ENCODE measurements at regions not wholly inside any gene's neighbourhood (a gene's known extent, or its start where the extent isn't known, plus 50 kb on each side); places are given as distances from the start of the nearest gene placed in this dataset.

DNA sequence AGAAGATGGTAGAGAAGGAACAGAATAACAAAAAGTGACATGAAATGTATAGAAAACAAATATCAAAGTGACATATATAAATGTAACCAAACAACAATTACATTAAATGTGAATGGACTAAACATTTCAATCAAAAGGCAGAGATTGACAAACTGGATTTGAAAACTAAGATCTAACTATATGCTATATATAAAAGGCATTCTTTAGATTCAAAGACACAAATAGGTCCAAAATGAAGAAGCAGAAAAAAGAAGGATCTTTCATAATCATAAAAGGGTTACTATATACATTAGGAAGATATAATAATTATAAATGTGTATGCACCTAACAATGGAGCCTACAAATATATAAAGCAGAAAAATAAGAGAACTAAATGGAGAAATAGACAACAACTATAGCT is 183.7 kb downstream of the METTL4 start:
- Mint-ChIP-seq H3K9me3 (peaks cover 0 to 5% of the 10 kb centered on the region in 2 donors), H3K36me3 (no peaks in the 10 kb centered on the region), H3K27ac (no peak overlapping the region)
- no peak for DNase-seq (ENCODE audit: low spot score in 2 of 2)
- no peak for ATAC-seq

GRCh38 chr18:2390158-2390557 is 181.1 kb downstream of the METTL4 start:
- DNase-seq (ENCODE audit: low spot score in 2 of 2) (no peak), ATAC-seq (no peak)
- Mint-ChIP-seq H3K36me3 (no peaks in the 10 kb centered on the region), H3K9me3 (peaks cover 0 to 5% of the 10 kb centered on the region in 2 donors), H3K27ac (no peak overlapping the region)

GRCh38 chr18:2391470-2391869 is 179.8 kb downstream of the METTL4 start:
- Mint-ChIP-seq H3K36me3 (no peaks in the 10 kb centered on the region), H3K27ac (no peak overlapping the region), H3K9me3 (peaks cover 0 to 5% of the 10 kb centered on the region in 2 donors)
- ATAC-seq = no peak
- DNase-seq (ENCODE audit: low spot score in 2 of 2) = no peak

DNA sequence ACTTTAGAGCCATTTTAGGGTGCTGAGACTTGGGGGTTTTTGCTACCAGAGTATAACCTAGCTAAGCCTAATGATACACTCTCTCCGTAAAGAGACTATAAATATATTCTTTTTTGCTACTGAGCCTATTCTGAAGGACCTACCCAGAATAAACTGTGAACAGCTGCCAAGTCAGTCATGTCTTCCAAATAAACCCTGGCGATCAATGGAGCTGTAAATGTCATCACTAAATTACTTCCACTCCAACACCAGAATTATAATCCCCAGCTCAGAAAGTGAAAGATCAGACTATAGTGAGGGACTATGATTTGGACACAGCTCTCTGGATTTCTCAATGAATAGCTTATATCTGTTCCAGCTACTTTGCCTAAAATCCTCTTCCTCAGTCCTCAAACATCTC is 178.9 kb downstream of the METTL4 start:
- Mint-ChIP-seq H3K36me3 (no peaks in the 10 kb centered on the region), H3K27ac (no peak overlapping the region), H3K9me3 (peaks cover 0 to 4% of the 10 kb centered on the region in 2 donors)
- ATAC-seq (no peak), DNase-seq (ENCODE audit: low spot score in 2 of 2) (no peak)

DNA sequence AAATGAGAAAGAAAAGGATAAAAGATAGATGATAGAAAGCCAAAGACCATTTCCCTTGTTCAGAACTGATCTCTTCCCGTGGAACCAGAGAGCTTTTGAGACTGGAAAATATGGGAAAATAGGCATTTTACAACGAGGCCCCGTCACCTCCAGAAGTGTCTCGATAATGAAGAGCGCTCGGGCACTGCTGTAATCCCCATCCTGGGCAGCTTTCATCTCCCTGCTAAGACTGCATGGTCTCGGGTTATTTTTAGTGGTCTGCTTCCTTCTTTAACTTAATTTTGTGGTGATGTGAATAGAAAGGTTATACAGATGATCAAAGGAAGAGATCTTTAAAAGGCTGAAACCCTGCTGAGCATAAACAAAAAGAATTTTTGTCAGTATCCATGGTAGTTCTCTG is 176.6 kb downstream of the METTL4 start:
- ATAC-seq = no peak
- H3K36me3 Mint-ChIP-seq = no peaks in the 10 kb centered on the region
- DNase-seq (ENCODE audit: low spot score in 2 of 2) = no peak
- H3K9me3 Mint-ChIP-seq = no peaks in the 10 kb centered on the region
- H3K27ac Mint-ChIP-seq = no peak overlapping the region

DNA sequence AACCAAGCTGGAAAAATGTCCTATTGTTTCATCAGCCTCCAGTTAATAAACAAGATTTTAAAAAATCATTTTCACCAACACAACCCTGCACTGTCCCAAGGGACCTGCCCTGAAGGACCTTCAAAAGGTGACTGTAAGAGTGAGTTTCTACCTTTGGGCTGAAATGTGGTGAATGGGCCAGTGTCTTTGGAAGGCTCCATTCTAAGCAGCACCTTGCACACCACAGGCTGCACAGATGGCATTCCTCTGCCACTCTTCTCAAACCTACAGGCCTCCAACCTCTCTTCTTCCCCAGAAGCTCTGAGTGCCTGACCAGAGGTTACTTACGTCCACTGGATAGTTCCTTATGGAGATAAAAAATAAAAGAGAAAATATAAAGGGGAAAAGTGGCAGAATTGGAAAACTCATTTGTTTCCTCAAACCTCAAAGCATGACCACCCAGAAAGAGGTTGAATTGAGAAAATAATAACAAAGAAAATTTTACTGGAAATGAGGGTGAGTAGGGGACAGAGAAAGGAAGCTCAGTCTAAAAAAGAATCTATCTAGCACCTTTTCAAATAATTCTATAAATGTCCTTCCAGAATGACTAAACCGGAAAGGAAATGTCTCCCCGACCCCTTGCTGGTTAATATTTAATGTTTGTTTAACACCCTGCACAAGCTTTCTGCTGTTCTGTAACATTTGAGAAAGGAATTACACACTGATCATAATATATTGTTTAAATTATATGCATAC is 175.7 kb downstream of the METTL4 start:
- Mint-ChIP-seq H3K36me3 (no peaks in the 10 kb centered on the region), H3K27ac (no peak overlapping the region), H3K9me3 (no peaks in the 10 kb centered on the region)
- no peak for DNase-seq (ENCODE audit: low spot score in 2 of 2)
- no peak for ATAC-seq

GRCh38 chr18:2396162-2396505 is 175.2 kb downstream of the METTL4 start:
- Mint-ChIP-seq H3K36me3 (no peaks in the 10 kb centered on the region), H3K9me3 (no peaks in the 10 kb centered on the region), H3K27ac (no peak overlapping the region)
- DNase-seq (ENCODE audit: low spot score in 2 of 2) = no peak
- no peak for ATAC-seq

DNA sequence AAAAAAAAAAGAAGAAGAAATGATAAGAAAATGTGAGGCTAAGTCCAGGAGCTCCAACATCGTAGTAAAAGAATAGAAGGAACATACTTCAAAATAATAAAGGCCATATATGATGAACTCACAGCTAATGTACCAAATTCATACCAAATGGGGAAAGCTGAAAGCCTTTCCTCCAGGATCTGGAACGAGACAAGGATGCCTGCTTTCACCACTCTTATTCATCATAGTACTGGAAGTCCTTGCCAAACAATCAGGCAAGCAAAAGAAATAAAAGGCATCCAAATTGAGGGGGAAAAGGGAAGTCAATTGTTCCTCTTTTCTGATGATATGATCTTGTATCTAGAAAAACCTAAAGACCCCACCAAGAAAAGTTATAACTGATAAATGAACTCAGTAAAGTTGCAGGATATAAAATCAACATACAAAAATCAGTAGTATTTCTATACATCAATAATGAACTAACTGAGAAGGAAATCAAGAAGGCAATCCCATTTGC is 170.6 kb downstream of the METTL4 start:
- no peaks in the 10 kb centered on the region for H3K9me3 Mint-ChIP-seq
- DNase-seq (ENCODE audit: low spot score in 2 of 2) (no peak), ATAC-seq (no peak)
- H3K27ac Mint-ChIP-seq = no peak overlapping the region
- no peaks in the 10 kb centered on the region for H3K36me3 Mint-ChIP-seq

GRCh38 chr18:2402084-2402483 is 169.2 kb downstream of the METTL4 start:
- Mint-ChIP-seq H3K9me3 (no peaks in the 10 kb centered on the region), H3K27ac (no peak overlapping the region), H3K36me3 (no peaks in the 10 kb centered on the region)
- ATAC-seq (no peak), DNase-seq (ENCODE audit: low spot score in 2 of 2) (no peak)

DNA sequence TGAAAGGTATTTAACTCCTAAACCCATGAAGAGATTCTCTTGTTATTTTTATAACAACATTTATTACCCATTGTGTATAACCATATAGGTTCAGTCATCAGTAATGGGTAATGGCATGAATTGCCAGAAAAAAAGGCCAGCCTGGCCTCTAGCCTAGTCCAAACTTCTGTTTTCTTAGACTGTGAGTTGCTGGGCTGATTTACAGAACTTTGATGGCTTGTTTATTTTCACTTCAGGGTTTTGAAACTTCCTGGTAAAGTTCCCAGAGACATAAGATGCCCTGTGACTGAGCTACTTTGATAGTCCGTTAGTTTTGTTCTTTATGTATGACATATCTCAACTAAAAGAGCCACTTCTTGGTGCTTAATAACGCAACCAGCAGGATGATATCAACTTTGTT is 164.8 kb downstream of the METTL4 start:
- H3K36me3 Mint-ChIP-seq = no peaks in the 10 kb centered on the region
- DNase-seq (ENCODE audit: low spot score in 2 of 2) (no peak), ATAC-seq (no peak)
- no peak overlapping the region for H3K27ac Mint-ChIP-seq
- no peaks in the 10 kb centered on the region for H3K9me3 Mint-ChIP-seq

GRCh38 chr18:2407961-2408360 is 163.3 kb downstream of the METTL4 start:
- Mint-ChIP-seq H3K9me3 (no peaks in the 10 kb centered on the region), H3K27ac (no peak overlapping the region), H3K36me3 (no peaks in the 10 kb centered on the region)
- no peak for DNase-seq (ENCODE audit: low spot score in 2 of 2)
- ATAC-seq = no peak

DNA sequence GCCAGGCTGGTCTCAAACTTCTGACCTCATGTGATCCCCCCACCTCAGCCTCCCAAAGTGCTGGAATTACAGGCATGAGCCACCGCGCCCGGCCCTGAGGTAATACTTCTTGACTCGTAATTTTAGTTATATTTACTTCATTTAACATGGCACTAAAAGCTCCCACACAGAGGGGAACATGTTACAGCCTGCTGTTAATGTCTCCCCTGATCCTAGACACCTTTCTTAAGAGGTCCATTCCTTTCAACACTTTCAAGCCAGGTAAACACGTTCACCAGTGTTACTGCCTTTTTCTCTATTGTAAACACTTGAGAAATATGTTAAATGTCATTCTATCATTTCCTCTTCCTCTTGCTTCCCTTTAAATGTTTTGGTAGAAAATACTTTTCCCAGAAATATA is 161.4 kb downstream of the METTL4 start:
- no peaks in the 10 kb centered on the region for H3K36me3 Mint-ChIP-seq
- no peaks in the 10 kb centered on the region for H3K9me3 Mint-ChIP-seq
- ATAC-seq (no peak), DNase-seq (ENCODE audit: low spot score in 2 of 2) (no peak)
- no peak overlapping the region for H3K27ac Mint-ChIP-seq

DNA sequence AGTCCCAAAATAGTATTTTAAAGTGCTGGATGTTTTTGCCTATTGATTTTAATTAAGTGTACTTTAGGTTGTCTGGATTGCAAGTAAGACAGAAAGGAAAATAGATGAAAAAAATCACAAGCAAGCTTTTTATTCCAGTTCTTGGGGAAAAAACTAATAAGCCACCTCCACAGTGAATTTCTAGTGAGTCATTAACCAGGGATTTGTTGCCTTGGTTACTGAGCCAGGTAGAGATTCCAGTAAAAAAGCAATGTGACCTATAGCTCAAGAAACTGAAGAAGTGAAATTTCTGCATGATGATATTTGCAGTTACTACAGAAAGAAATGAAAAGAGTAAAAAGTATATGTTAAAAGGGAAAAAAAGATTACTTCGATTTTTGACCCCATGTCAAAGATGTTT is 160.6 kb downstream of the METTL4 start:
- ATAC-seq (no peak), DNase-seq (ENCODE audit: low spot score in 2 of 2) (no peak)
- Mint-ChIP-seq H3K9me3 (no peaks in the 10 kb centered on the region), H3K36me3 (no peaks in the 10 kb centered on the region), H3K27ac (no peak overlapping the region)

DNA sequence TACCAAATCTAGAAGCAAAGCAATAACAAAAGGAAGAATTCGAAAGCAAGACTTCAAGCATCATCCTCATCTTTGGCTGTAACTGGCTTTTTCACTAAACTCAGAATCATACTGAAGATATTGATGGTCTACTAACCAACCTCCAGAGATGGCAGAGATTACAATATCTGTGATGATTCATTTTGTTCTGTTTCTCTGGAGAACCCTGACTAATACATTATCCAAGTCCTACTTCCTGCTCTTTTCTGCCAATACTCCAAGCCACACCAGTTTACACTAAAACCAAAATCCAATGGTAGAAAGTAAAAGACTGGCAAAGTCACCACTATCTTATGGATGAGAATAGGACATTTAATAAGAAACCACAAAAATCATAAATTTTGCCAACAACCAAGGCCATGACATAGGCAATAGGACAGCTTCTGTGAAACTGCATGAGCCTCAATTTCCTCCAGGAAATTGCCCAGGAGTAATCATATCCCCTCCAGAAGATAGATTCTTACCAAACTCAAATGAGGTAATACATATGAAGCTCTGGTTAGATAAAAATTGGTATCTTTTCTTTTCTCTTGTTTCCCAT is 159.8 kb downstream of the METTL4 start:
- no peaks in the 10 kb centered on the region for H3K36me3 Mint-ChIP-seq
- no peak for DNase-seq (ENCODE audit: low spot score in 2 of 2)
- no peak overlapping the region for H3K27ac Mint-ChIP-seq
- H3K9me3 Mint-ChIP-seq = peaks cover 0 to 2% of the 10 kb centered on the region in 2 donors
- ATAC-seq = no peak

GRCh38 chr18:2412281-2412680 is 159.0 kb downstream of the METTL4 start:
- Mint-ChIP-seq H3K27ac (no peak overlapping the region), H3K9me3 (peaks cover 0 to 3% of the 10 kb centered on the region in 2 donors), H3K36me3 (no peaks in the 10 kb centered on the region)
- no peak for DNase-seq (ENCODE audit: low spot score in 2 of 2)
- no peak for ATAC-seq

DNA sequence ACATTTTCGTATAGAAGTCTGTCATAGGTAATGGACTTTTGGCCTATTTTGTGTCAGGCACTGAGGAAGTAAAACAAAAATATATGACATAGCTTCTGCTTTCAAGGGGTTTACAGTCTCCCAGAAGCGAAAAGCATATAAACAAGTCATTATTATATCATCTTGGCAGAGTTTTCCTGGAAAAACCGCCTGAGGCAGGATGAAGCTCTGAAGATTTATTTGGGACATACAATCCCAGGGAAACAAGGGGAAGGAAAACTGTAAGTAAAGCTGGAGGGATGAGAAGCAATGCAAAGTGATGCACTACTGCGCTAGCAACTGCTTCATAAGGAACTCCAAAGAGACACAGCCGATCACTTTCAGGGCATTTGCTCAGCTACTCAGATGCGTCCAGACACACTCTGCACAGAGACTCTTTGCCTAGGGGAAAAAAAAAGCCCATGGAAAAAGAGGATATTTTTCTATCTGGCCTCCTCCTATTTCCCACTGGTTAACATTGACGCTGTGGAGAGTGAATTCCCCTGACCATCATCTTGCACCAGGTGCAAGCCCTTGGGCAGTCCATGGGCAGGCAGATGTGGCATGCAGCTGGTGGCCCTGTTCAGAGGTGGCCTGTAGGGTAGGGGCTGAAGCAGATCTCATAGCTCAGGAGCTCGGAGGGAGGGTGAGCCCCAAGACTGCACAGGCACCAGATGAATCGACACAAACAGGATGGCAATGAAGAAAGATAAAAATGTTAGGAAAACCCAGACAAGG is 158.1 kb downstream of the METTL4 start:
- Mint-ChIP-seq H3K9me3 (peaks cover 0 to 3% of the 10 kb centered on the region in 2 donors), H3K27ac (peak overlapping the region in 1 of 2 donors; percentile 33), H3K36me3 (no peaks in the 10 kb centered on the region)
- DNase-seq (ENCODE audit: low spot score in 2 of 2) (no peak), ATAC-seq (no peak)

GRCh38 chr18:2414235-2414634 is 157.1 kb downstream of the METTL4 start:
- DNase-seq (ENCODE audit: low spot score in 2 of 2) = no peak
- Mint-ChIP-seq H3K36me3 (no peaks in the 10 kb centered on the region), H3K27ac (no peak overlapping the region), H3K9me3 (peaks cover 0 to 3% of the 10 kb centered on the region in 2 donors)
- ATAC-seq = no peak
